ENCODE measurements at regions not wholly inside any gene's neighbourhood (a gene's known extent, or its start where the extent isn't known, plus 50 kb on each side); places are given as distances from the start of the nearest gene placed in this dataset.
"Not testable (repeated sequence)": the region's sequence is repeated elsewhere in the genome, so short reads cannot be mapped to it uniquely, and the experiment has no call there.

DNA sequence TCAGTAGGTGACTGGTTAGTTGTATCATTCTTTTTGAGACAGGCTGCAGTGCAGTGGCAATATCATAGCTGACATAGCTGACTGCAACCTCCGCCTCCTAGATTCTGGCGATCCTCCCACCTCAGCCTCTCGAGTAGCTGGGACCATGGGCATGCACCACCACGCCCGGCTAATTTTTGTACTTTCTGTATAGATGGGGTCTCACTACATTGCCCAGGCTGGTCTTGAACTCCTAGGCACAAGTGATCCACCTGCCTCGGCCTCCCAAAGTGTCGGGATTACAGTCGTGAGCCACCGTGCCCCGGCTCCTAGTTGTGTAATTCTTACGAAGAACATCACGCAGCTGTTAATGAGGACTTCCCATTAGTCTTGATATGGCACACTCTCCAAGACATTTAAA lies 123.4 kb upstream of the VKORC1L1 start:
- no peak for DNase-seq

DNA sequence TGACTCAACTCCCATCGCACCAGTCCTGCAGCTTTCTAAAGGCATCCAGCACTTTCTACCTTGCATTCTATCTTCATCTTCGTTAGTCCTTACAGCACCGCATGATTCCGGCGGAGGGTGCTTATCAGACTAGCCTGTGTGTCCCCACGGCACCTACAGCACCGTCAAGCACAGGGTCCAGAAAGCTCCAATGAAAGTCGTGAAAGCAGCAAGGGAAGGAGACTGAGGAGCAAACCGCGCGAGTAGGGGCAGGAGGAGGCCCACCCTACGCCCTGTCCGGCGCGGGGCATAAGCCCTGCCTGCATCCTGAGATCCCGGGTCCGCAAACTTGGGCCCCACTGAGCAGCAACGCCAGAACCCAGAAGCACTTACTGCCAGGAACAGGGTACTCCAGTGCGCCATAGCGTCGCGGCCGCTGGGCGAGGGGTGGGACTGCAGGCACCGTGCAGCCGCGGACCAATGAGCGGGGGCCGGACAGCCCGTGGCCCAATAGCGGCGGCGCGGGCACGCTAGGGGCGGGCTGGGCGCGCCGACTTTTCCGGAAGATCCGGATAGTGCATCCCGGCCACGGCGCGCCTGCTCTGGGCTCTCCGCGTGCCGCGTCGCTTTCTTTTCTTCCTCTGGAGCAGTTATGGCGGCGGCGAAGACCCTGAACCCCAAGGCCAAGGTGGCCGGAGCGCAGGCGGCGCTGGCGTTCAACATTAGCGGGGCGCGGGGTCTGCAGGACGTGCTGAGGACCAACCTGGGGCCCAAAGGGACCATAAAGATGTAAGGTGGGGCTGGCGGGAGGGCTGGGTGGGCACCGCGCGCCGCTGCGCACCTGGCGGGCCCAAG lies 122.1 kb upstream of the VKORC1L1 start:
- DNase-seq, result peak; percentile 87

DNA sequence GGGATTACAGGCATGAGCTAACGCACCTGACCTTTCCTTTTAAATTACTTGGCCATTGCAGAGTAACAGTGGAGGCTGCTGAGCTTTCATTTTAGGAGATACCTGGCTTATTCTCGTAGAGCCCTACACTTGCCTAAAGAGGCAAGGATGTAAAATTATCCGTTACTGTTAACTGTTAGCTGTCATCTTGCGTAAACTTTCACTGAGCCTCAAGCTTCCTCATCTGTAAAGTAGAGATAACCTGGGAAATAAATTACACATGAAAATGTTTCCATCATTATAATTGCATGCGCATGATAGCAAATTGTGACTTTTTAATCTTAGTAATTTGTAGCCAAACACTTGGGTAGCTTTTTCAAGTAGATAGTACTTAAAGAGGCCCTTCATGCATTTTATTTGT lies 118.8 kb upstream of the VKORC1L1 start:
- not testable (repeated sequence) for DNase-seq

DNA sequence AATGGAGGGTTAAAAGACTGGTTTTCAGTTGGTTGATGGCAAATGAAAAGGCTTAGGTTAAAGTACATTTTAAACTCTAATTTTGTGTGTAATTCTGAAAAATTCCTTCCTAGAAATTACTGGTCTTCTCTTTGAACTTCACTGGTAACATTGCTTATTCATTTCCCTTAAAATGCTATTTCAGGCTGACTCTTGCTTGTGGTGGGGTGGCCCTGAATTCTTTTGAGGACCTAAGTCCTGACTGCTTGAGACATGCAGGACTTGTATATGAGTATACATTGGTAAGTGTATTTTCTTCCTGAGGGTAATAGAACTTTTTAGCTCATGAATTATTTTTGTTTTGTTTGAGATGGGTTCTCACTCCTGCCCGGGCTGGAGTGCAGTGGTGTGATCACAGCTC lies 113.9 kb upstream of the VKORC1L1 start:
- DNase-seq, result not testable (repeated sequence)

DNA sequence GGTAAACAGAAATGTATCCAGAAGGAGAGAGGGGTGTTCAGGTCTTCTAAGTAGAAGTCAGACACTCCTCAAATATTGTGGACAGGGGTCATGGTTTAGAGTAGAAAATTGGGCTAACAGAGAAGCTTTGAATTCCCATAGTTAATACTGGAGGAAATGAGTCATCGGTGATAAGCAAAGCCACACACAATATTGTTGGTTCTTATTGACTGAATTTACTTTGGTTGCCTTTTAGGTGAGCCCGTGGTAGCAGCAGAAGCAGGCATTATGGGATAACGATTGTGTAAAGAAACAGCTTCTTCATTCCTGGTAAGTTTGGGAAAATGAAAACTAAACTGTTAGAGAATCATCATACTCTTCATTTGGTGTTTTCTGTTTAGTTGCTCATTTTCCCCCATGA lies 110.2 kb upstream of the VKORC1L1 start:
- not testable (repeated sequence) for DNase-seq

DNA sequence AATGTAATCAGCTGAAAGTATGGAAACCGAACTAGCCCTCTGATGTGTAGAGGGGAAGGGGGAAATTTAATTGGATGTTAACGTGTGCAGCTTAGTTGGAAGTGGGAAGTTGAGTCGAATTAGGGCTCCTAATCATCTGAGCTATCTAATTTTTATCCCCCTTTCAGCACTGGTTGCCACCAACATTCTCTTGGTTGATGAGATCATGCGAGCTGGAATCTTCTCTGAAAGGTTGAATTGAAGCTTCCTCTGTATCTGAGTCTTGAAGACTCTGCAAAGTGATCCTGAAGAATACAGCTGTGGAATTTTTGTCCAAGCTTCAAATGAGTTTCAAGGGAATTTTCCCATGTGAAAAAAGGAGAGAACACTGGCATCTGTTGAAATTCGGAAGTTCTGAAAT lies 109.8 kb upstream of the VKORC1L1 start:
- DNase-seq, result not testable (repeated sequence)

DNA sequence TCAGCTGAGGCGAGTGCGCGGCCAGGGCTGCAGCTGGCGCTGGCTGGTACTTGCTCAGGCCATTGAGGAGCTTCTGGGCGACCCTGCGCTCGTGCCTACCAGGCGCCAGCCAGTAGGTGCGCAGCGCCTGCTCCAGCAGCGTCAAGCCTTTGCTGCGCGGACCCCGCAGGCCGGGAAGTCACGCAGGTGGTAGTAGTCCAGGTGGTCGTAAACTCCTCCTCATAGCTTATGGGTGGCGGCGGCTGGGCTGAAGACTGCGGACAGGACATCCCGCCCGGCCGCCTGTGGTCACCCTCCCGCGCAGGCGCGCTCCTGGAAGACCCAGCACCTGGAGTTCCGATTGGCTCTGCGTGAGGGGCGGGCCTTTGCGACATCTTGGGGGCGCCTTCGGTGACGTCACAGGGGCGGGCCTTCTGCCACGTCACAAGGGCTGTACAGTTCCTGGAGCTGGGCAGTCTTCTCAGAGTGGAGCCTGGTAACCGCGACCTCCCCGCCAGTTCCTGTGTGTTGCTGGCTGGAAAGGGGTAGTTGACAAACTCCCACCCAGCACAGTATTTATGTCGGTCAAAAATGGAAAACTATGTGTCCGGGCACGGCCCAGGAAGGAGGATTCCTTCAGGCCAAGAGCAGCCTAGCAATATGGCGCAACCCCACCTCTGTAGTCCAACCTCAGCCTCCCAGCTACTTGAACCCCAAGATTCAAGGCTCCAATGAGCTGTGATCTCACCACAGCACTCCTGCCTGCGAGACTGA lies 102.2 kb upstream of the VKORC1L1 start:
- peak; percentile 89 for DNase-seq

DNA sequence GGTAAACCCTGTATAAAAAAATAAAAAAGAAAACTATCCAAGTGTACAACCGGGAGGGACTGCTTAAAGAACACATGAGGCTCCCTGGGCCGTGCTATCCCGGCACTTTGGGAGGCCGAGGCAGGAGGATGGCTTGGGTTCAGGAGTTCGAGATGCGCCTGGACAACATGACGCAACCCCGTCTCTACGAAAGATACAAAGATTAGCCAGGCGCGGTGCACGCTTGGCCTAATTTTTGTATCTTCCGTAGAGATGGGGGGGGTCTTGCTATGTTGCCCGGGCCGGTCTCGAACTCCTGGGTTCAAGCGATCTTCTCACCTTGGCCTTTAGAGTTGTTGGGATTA lies 101.7 kb upstream of the VKORC1L1 start:
- not testable (repeated sequence) for DNase-seq

DNA sequence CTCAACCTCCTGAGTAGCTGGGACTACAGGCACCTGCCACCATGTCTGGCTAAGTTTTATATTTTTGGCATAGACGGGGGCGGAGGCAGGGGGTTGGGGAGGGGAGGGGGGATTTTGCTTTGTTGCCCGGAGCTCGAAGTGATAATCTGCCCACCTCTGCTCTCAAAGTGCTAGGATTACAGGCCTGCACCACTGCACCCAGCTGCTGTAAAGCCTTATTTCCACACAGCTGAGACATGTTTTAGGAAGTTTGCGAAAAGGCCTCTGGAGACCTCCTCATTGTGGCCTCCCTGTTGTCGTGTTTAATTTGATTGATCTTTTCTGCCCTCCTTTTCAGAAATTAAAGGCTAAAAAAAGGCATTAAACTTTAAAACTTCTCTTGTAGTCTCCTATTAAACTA lies 96.2 kb upstream of the VKORC1L1 start:
- DNase-seq, result not testable (repeated sequence)

DNA sequence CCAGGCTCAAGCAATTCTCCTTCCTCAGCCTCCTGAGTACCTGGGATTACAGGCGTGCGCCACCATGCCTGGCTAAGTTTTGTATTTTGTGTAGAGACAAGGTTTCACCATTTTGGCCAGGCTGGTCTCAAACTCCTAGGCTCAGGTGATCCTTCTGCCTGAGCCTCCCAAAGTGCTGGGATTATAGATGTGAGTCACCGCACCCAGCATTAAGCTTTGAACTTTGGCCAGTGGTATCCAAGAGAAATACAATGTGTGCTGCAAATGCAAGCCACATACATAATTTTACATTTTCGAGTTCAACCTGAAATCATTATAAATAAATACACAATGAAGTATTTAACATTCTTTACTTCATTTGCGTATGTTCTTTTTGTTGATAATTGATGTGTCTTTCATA lies 82.9 kb upstream of the VKORC1L1 start:
- not testable (repeated sequence) for DNase-seq

DNA sequence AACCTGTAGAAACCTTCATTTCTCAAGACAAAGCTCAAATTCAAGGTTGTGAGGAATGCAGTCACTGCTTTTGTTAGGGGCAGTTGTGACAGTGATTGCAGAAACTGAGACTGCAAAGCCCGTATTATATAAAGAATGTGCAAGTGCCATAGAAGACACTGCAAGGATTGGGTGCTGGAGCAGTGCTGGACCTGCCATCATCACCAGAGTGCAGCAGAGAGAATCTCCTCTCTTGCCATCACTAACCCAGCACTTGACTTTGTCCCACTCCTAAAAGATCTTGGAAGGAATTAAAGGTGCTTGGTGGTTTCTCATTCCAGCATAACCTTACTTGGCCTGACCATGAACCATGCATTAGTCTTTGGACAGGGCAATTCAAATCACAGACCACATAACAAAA lies 81.1 kb upstream of the VKORC1L1 start:
- DNase-seq, result not testable (repeated sequence)

DNA sequence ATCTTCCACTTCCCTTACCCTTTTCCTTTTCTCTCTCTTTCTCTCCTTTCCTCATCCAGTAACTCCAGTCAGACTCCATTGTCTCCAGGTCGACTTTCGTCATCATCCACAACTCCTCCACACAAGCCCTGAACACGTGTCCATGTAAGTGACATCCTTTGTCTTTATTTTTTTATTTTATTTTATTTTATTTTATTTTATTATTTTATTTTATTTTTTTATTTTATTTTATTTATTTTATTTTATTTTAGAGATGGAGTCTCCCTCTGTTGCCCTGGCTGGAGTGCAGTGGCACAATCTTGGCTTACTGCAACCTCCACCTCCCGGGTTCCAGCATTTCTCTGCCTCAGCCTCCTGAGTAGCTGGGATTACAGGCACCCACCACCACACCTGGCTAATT lies 80.1 kb upstream of the VKORC1L1 start:
- DNase-seq, result not testable (repeated sequence)

DNA sequence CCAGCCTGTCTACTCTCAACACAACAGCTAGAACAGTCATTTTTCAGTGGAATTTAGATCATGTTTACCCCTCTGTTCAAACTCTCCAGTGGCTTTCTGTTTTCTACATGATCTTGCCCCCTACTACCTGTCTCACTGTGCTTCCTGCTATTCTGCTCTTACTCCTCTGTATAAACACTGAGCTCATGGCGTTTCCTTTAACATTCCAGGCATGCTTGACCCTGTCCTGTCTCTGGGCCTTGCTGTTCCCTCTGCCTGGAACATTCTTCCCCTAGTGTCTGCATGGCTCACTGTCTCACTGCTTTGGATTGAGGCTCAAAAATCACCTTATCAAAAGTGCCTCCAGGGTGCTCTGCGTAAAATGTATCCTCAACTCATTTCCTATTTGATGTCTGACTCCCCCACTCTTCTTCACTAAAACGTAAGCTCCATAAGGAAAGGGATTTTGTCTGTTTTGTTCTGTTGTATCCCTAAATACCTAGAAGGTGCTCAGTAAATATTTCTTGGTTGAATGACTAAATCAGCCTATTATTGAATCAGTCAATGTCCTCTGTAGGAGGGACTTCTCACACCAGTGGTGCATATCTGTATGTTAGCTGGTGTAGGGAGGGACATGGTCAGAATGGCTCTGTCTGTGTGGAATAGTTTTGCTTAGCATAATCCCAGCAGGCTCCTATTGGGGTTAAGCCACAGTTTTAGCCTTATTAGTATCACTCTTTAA lies 78.0 kb upstream of the VKORC1L1 start:
- DNase-seq, result not testable (repeated sequence)

DNA sequence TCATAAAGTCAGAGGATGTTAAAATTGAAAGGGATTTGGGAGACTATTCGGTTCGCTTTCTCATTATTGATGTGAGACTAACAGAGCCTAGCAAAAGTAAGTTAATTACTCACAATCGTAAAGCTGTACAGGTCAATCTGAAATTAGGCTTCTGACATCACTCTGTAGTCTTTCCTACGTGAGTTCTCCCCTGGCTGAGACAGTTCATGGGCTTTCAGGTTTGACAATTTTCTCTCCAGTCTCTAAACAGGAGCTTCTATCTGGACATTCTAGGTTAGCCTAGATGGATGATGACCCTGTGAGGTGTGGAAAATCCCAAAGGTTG lies 77.5 kb upstream of the VKORC1L1 start:
- DNase-seq, result not testable (repeated sequence)

DNA sequence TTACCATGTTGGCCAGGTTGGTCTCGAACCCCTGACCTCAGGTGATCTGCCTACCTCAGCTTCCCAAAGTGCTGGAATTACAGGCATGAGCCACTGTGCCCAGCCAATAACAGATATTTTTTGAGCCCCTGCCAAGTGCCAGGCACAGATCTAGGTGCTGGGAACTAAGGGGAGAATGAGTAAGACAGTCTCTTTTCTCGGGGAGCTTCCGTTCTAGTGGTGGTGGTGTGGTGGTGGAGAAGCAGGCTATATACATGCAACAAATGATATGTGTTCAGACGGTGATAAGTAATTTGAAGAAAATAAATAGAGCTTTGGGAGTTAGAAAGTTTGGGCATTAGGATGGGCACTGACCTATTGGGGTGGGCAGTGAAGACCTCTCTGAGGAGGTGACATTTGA lies 76.7 kb upstream of the VKORC1L1 start:
- no peak for DNase-seq

DNA sequence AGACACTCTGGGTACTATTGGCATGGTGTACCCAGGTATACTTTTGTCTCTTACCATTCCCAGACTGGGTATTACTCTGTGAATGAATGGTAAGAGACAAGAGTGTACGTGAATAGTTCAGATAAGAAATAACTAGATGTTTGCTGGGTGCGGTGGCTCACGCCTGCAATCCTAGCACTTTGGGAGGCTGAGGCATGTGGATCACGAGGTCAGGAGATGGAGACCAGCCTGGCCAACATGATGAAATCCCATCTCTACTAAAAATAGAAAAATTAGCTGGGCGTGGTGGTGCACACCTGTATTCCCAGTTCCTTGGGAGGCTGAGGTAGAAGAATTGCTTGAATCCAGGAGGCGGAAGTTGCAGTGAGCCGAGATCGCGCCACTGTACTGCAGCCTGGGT lies 75.8 kb upstream of the VKORC1L1 start:
- not testable (repeated sequence) for DNase-seq

DNA sequence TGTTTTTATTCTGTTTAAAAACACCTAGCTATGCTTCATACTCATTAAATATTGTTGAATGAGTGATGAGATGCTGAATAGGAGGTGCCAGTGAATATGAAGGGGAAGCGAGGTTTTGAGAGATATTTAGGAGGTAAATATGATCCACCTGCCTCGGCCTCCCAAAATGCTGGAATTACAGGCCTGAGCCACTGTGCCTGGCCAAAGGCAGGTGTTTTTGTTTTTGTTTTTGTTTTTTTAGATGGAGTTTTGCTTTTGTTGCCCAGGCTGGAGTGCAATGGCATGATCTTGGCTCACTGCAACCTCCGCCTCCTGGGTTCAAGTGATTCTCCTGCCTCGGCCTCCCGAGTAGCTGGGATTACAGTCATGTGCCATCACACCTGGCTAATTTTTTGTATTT lies 75.3 kb upstream of the VKORC1L1 start:
- DNase-seq, result not testable (repeated sequence)

DNA sequence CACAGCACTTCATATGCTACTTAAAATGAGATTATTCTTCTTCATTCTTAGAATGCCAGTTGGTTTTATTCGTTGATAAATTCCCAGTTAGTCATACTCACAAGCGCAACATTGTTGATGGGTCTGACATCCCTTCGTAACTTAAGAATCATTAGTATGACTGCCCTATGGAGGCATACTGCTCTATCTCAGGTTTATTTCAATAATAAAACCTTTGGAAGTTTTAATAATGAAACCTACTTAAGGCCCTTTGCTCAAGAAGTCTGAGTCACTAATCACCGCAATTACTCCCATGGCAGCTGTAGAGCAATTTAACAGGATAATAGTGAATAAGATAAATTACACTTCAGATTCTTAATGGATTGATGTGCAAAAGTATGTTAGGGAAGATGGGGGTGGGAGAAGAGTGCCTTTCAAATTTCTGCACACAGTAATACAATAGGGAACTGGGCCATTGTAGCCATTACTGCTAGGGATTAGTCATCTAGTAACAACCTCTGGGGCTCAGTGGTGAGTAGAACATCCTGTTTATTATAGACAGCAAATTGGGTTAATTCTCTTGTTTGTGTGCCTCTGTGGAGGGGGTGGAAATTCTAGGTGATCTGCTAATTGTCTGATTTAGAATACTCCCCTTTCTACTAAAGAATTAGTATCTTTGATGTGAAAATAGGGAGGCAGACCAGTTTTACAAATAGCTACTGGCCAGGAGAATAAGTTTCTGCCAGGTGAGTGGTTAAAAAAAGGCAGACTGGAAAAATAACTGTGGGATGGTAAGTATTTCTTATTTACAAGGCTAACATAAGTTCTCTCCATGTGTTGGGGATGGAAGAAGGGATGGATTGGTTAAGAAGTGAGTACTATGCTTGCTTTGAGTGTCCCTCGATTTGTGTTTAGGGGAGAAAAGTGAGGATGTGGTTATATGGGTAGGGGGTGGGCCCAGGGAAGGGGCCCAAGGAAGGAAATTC lies 74.5 kb upstream of the VKORC1L1 start:
- no peak for DNase-seq

DNA sequence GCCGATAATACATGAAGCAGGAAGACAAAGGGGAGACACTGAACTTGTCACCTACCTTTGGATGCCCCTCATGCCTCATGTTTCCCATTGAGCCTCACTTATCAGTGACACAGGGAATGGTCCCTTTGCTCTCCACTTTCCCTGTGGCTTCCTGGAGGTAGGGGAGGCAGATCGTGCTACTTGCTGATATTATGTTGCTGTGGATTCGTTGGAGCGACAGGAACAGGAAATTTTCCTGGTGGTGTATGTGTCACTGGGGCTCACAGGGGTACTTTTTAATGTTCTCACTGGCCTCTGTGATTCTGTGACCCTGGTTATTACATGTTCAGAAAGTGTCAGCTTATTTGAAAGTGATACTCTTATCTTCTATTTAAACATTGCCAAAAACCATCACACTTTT lies 72.7 kb upstream of the VKORC1L1 start:
- DNase-seq, result not testable (repeated sequence)

DNA sequence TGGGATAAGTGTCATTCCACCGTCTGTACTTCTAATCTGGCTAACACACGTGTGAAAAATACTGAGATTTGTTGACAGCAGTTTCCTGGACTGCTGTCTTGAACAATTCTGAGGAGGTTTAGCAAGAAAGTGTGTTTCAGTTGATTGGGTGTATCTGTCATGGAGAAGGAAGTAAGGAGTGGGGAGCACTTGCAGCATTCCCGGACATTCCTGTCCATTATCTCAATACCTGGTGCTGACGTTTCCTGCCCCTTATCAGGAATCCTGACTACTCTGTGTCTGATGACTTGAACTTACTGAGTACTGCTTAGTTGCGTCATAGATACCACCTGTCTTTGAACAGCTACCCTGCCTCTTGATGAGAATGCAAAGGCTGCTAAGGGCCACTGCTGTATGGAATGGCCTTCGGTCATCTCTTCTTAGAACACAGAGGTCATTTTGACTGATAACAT lies 72.0 kb upstream of the VKORC1L1 start:
- no peak for DNase-seq

DNA sequence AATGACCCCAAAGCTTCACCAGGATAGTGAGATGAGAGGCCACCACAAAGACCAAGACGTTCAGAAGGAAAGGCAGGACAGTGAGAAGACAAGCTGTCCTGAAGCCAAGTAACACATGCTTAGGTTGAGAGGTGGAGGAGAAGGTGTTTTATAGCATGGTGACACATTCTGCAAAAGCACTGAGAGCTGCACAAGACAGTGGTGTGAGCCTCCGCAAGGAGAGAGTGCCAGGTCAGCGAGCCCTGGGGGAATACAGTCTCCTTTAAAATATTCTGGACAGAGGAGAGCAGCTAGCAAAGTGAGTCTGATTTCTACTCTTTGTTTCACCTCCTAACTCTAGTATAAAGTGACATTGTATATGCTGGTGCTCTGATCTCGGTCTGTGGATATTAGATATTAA lies 68.0 kb upstream of the VKORC1L1 start:
- DNase-seq, result no peak

DNA sequence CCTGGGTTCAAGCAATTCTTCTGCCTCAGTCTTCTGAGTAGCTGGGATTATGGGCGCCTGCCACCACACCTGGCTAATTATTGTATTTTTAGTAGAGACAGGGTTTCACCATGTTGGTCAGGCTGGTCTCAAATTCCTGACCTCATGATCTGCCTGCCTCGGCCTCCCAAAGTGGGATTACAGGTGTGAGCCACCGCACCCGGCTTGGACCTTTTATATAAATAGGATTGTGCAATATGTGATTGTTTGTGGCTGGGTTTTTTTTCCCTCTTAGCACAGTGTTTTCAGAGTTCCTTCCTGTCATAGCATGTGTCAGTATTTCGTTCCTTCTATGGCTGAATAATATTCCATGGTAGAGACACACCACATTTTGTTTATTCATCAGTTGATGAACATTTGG lies 65.8 kb upstream of the VKORC1L1 start:
- DNase-seq, result not testable (repeated sequence)
